HCT116 (cell line): ENCODE measurements at regions not wholly inside any gene's neighbourhood (a gene's known extent, or its start where the extent isn't known, plus 50 kb on each side); places are given as distances from the start of the nearest gene placed in this dataset.

Experiments
- ATAC-seq: fragments of 200-7000 bp; cut with Tn5 transposase; 2 replicates; pipeline ENCODE4 v1.9.1; 2020; ENCODE audit warnings: mild to moderate bottlenecking, moderate library complexity
- BruUV-seq: library from RNA; stranded (reverse); fragments of 400-500 nt; replicated peaks from 2 replicates; lab custom pipeline; 2021; lab: Mats Ljungman, UMichigan
- CTCF ChIA-PET: fragments of 300-600 bp; sonication (Branson Sonifier 250); formaldehyde crosslinking; loops from one replicate; lab custom pipeline; 2021; ENCODE audit warnings: antibody characterized with exemption; lab: Charles Lee
- POLR2A ChIA-PET: fragments of 300-600, 350-600 bp; sonication (Branson Sonifier 250); formaldehyde crosslinking; loops from one replicate; lab custom pipeline; 2021; ENCODE audit warnings: antibody characterized with exemption; lab: Charles Lee
- RAD21 ChIA-PET, 2 experiments: fragments of 300-600 bp; sonication (Branson Sonifier 250); formaldehyde crosslinking; loops; one replicate each; lab custom pipeline; 2023; ENCODE audit warnings: low total read pairs in 2 of 2; ENCODE audit not compliant: uncharacterized antibody in 2 of 2, unreplicated experiment in 2 of 2, low non-redundant PET in 1 of 2; lab: Charles Lee
- DNase-seq: peaks from one replicate; pipeline ENCODE4 v3.0.0-alpha.2; 2010; ENCODE audit warnings: low read depth, low spot score
- H2AFZ ChIP-seq: fragments of 200-600 bp; shearing (Covaris generic), sonication (generic); 2 replicates; pipeline ENCODE4 v1.6.1; 2017; ENCODE audit warnings: low read depth, mixed run types, mixed read lengths, antibody characterized with exemption, low read length; ENCODE audit not compliant: poor library complexity, severe bottlenecking
- H3K27ac ChIP-seq: 2 replicates; pipeline ENCODE4 v1.5.1; 2012; ENCODE audit warnings: low read depth, low read length
- H3K27me3 ChIP-seq: fragments of 200-600 bp; sonication (generic); 2 replicates; pipeline ENCODE4 v1.6.1; 2016; ENCODE audit warnings: mixed run types, low read length, mixed read lengths; ENCODE audit not compliant: insufficient read depth
- H3K36me3 ChIP-seq, 2 experiments: fragments of 200-500 bp in 1 of 2; fragments of 200-600 bp in 1 of 2; sonication (Bioruptor generic) in 1 of 2; sonication (generic) in 1 of 2; 2 replicates each; pipeline versions ENCODE4 v1.5.1 to v1.6.1; 2014 to 2016; ENCODE audit warnings: low read length in 2 of 2, inconsistent platforms in 1 of 2, mixed read lengths in 1 of 2, mixed run types in 1 of 2; ENCODE audit not compliant: insufficient read depth in 2 of 2, control insufficient read depth in 1 of 2
- H3K4me1 ChIP-seq, 2 experiments: fragments of 200-600 bp in 1 of 2; sonication (generic) in 1 of 2; 2 replicates each; pipeline versions ENCODE4 v1.5.1 to v1.6.1; 2012 to 2017; ENCODE audit warnings: low read length in 2 of 2, inconsistent platforms in 1 of 2, mild to moderate bottlenecking in 1 of 2, mixed read lengths in 1 of 2, mixed run types in 1 of 2, moderate library complexity in 1 of 2; ENCODE audit not compliant: insufficient read depth in 2 of 2, control insufficient read depth in 1 of 2
- H3K4me2 ChIP-seq: fragments of 200-600 bp; sonication (generic); 2 replicates; pipeline ENCODE4 v1.6.1; 2017; ENCODE audit warnings: mixed run types, low read length, mixed read lengths
- H3K4me3 ChIP-seq, 2 experiments: fragments of 200-600 bp in 1 of 2; sonication (generic) in 1 of 2; replicated peaks in 1 of 2; 2 replicates each; pipeline ENCODE4 v1.5.1; 2011 to 2016; ENCODE audit warnings: low read length in 2 of 2, control low read depth in 1 of 2, low read depth in 1 of 2, mild to moderate bottlenecking in 1 of 2, mixed read lengths in 1 of 2, mixed run types in 1 of 2
- H3K79me2 ChIP-seq: fragments of 200-600 bp; sonication (generic); 2 replicates; pipeline ENCODE4 v1.6.1; 2017; ENCODE audit warnings: mild to moderate bottlenecking, mixed run types, low read length, moderate library complexity, mixed read lengths; ENCODE audit not compliant: insufficient read depth
- H3K9ac ChIP-seq: fragments of 200-600 bp; sonication (generic); 2 replicates; pipeline ENCODE4 v1.6.1; 2016; ENCODE audit warnings: low read length, mixed read lengths
- H3K9me2 ChIP-seq: fragments of 200-600 bp; sonication (generic), shearing (Covaris generic); 2 replicates; pipeline ENCODE4 v1.6.1; 2017; ENCODE audit warnings: mixed run types, mild to moderate bottlenecking, moderate library complexity; ENCODE audit not compliant: insufficient read depth
- H3K9me3 ChIP-seq, 2 experiments: fragments of 200-500 bp in 1 of 2; fragments of 200-600 bp in 1 of 2; sonication (Bioruptor generic) in 1 of 2; sonication (generic) in 1 of 2; 2 replicates each; pipeline ENCODE4 v1.6.1; 2014 to 2017; ENCODE audit warnings: low read length in 2 of 2, mixed read lengths in 2 of 2, inconsistent platforms in 1 of 2, low read depth in 1 of 2, mild to moderate bottlenecking in 1 of 2, mixed run types in 1 of 2, moderate library complexity in 1 of 2; ENCODE audit not compliant: control insufficient read depth in 1 of 2, insufficient read depth in 1 of 2
- H4K20me1 ChIP-seq: fragments of 200-600 bp; sonication (generic), shearing (Covaris generic); 2 replicates; pipeline ENCODE4 v1.6.1; 2017; ENCODE audit warnings: mixed run types, mild to moderate bottlenecking, moderate library complexity; ENCODE audit not compliant: insufficient read depth
- CBX3 ChIP-seq: IDR thresholded peaks from 2 replicates; pipeline ENCODE4 v1.6.1; 2012; ENCODE audit warnings: low read depth
- EGR1 ChIP-seq: IDR thresholded peaks from 2 replicates; pipeline ENCODE4 v1.6.1; 2012; ENCODE audit warnings: low read depth
- ELF1 ChIP-seq: IDR thresholded peaks from 2 replicates; pipeline ENCODE4 v1.6.1; 2012; ENCODE audit warnings: low read depth, borderline replicate concordance
- FOSL1 ChIP-seq: IDR thresholded peaks from 2 replicates; pipeline ENCODE4 v1.6.1; 2012; ENCODE audit warnings: low read depth
- JUND ChIP-seq: IDR thresholded peaks from 2 replicates; pipeline ENCODE4 v1.6.1; 2012
- POLR2A ChIP-seq: IDR thresholded peaks from 2 replicates; pipeline ENCODE4 v1.7.0; 2011; ENCODE audit warnings: borderline replicate concordance; ENCODE audit not compliant: insufficient read depth, insufficient read length; ENCODE audit errors: extremely low read depth
- POLR2AphosphoS5 ChIP-seq: IDR thresholded peaks from 2 replicates; pipeline ENCODE4 v1.6.1; 2011; ENCODE audit warnings: mild to moderate bottlenecking, low read depth, low read length, moderate library complexity
- RAD21 ChIP-seq: IDR thresholded peaks from 2 replicates; pipeline ENCODE4 v1.6.1; 2012; ENCODE audit warnings: low read depth, mild to moderate bottlenecking
- REST ChIP-seq: IDR thresholded peaks from 2 replicates; pipeline ENCODE4 v1.6.1; 2012; ENCODE audit warnings: low read depth
- SIN3A ChIP-seq: IDR thresholded peaks from 2 replicates; pipeline ENCODE4 v1.6.1; 2012; ENCODE audit warnings: low read depth
- SP1 ChIP-seq: IDR thresholded peaks from 2 replicates; pipeline ENCODE4 v1.6.1; 2012; ENCODE audit warnings: low read depth
- SRF ChIP-seq: IDR thresholded peaks from 2 replicates; pipeline ENCODE4 v1.6.1; 2012; ENCODE audit warnings: low read depth
- TCF7L2 ChIP-seq: IDR thresholded peaks from 2 replicates; pipeline ENCODE4 v1.7.0; 2011; ENCODE audit warnings: borderline replicate concordance, inconsistent platforms; ENCODE audit not compliant: insufficient read depth, insufficient read length; ENCODE audit errors: extremely low read depth
- YY1 ChIP-seq: IDR thresholded peaks from 2 replicates; pipeline ENCODE4 v1.6.1; 2011; ENCODE audit warnings: low read length, low read depth, moderate library complexity, mild to moderate bottlenecking; ENCODE audit not compliant: insufficient replicate concordance; ENCODE audit errors: extremely low read depth
- ZBTB33 ChIP-seq: IDR thresholded peaks from 2 replicates; pipeline ENCODE4 v1.6.1; 2011; ENCODE audit warnings: mild to moderate bottlenecking, low read length, moderate library complexity; ENCODE audit not compliant: insufficient replicate concordance; ENCODE audit errors: extremely low read depth
- ZFX ChIP-seq: fragments of 450-650 bp; IDR thresholded peaks from 2 replicates; pipeline ENCODE4 v1.6.1; 2017
- ZNF274 ChIP-seq: fragments of 200-500 bp; sonication (Bioruptor generic); IDR thresholded peaks from 2 replicates; pipeline ENCODE4 v1.6.1; 2014; ENCODE audit warnings: mild to moderate bottlenecking, low read depth, low read length, inconsistent platforms
- intact Hi-C: fragments of 100-400 bp; cut with micrococcal nuclease; formaldehyde crosslinking; loops from 2 replicates; pipeline ENCODE4 v1.10.0; 2022

GRCh38 chr5:17329571-17329970, 112.1 kb downstream of the BASP1 start:
- Histone ChIP-seq H3K9me3 (no peaks in the 10 kb centered on the region), H3K9ac (no peak overlapping the region)
- ATAC-seq, result no peak
- DNase-seq, result no peak
- TF ChIP-seq ZNF274 (no peak), TCF7L2 (no peak), POLR2A (no peak), RAD21 (no peak), JUND (no peak), ZBTB33 (no peak), REST (no peak), ZFX (no peak), SRF (no peak), EGR1 (no peak), FOSL1 (no peak), CBX3 (no peak), ELF1 (no peak), SP1 (no peak), POLR2AphosphoS5 (no peak), YY1 (no peak), SIN3A (no peak)
- TF ChIP-seq, all 23 proteins: peak for 0
- Histone ChIP-seq H3K4me3 (no peak overlapping the region), H3K4me2 (no peak overlapping the region), H3K27me3 (no peaks in the 10 kb centered on the region), H3K79me2 (no peaks in the 10 kb centered on the region), H3K9me2 (no peaks in the 10 kb centered on the region), H3K4me1 (no peaks in the 10 kb centered on the region), H4K20me1 (no peaks in the 10 kb centered on the region), H3K36me3 (no peaks in the 10 kb centered on the region), H3K27ac (no peak overlapping the region), H2AFZ (no peak overlapping the region)
- no TSS peak for BruUV-seq
- intact Hi-C loops, result no loop called here
- ChIA-PET POLR2A (no interaction called here), RAD21 (no interaction called here), CTCF (no interaction called here)
